ENCODE measurements at regions not wholly inside any gene's neighbourhood (a gene's known extent, or its start where the extent isn't known, plus 50 kb on each side); places are given as distances from the start of the nearest gene placed in this dataset.

DNA sequence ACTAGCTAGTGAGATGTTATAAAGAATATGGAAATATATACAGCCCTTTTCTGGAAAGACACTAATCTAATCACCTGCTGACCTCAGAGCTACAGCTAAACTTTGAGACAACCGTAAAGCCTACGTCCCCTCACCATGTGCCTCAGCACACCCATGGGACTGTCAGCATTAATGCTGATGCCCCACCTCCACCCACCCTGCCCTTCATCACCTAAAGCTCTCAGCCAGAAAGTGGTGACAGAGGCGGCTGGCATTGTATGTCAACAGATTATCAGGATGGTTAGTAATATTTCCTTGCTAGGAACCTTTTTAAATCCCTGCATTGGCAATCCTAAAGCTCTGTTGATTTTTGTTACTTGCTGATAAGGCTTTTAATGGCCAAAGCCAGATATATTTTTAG is 1177.9 kb downstream of the DIAPH3 start:
- TF ChIP-seq CTCF (IDR thresholded peaks at IDR 0.05) (no peak), EP300 (IDR thresholded peaks at IDR 0.05) (no peak), POLR2A (IDR thresholded peaks at IDR 0.05) (no peak)
